Stimulated activated CD4-positive, alpha-beta T cell treated with anti-CD3 and anti-CD28 coated beads, Interleukin-1b, Interleukin-23, amount 100 ng/mL, for 4 hours (primary cell): ENCODE measurements at regions not wholly inside any gene's neighbourhood (a gene's known extent, or its start where the extent isn't known, plus 50 kb on each side); places are given as distances from the start of the nearest gene placed in this dataset.
"Not testable (repeated sequence)": the region's sequence is repeated elsewhere in the genome, so short reads cannot be mapped to it uniquely, and the experiment has no call there.

Experiments used
- DNase-seq, 2 donors: peaks; one replicate each; pipeline ENCODE4 v3.0.0-alpha.2; 2020; ENCODE audit warnings: low read depth in 2 of 2

DNA sequence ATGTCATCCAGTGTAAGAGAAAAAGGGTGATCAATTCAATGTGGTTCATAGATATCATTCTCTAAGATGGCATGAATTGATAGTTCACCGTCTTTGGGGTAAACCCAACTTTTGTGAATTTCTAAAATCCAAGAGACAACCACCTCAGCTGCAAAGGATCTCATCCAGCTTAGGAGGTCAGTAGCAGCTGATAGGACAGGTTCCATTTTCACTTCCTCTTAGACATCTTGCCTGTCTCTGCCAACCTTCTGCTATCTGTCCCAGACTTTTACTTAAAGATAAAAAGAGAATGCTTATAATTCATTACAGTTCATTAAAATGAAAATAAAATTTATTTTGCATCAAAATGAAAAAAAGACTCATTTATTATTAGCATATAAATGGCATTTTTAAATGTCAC lies 468.2 kb downstream of the XYLT1 start:
- no peak for DNase-seq

- DNase-seq = not testable (repeated sequence)
Measured at GRCh38 chr16:17005963-17006362, 464.8 kb downstream of the XYLT1 start.

- no peak for DNase-seq
Measured at GRCh38 chr16:17011712-17012111, 459.0 kb downstream of the XYLT1 start.

GRCh38 chr16:17013038-17013437 lies 457.7 kb downstream of the XYLT1 start:
- DNase-seq = no peak

DNA sequence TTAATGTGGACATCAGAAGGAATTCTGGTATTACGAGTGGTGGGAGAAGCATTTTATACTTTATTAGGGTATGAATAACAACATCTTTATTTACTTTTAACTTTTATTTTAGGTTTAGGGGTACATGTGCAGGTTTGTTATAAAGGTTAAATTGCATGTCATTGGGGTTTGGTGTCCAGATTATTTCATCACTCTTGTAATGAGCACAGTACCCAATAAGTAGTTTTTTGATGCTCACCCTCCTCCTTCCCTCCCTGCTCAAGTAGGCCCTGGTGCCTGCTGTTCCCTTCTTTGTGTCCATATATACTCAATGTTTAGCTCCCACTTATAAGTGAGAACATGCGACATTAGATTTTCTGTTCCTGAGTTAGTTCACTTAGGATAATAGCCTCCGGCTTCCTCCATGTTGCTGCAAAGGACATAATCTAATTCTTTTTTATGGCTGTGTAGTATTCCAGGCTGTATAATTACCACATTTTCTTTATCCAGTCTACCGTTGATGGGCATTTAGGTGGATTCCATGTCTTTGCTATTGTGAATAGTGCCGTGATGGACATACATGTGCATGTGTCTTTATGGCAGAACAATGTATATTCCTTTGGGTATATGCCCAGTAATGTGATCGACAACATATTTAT lies 456.2 kb downstream of the XYLT1 start:
- DNase-seq = no peak

GRCh38 chr16:17015702-17016101 lies 455.1 kb downstream of the XYLT1 start:
- DNase-seq = no peak

- DNase-seq = no peak
Measured at GRCh38 chr16:17017442-17017841, 453.3 kb downstream of the XYLT1 start.

DNA sequence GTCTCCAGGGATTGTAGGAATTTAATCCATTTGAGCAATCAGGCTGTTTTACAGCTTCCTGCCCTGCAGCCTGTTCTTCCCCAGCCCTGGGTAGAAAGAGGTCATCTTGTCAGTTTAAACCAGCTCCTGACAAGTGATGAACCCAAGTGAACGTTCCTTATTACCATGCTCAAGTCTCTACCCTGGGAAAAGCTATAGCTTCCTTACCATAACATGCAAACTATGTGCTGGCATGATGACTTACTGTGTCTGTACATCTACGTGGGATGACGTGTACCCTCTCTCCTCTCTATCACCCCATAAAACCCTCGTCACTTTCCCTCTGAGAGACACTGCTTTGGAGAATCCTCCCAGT lies 452.2 kb downstream of the XYLT1 start:
- DNase-seq = no peak

DNA sequence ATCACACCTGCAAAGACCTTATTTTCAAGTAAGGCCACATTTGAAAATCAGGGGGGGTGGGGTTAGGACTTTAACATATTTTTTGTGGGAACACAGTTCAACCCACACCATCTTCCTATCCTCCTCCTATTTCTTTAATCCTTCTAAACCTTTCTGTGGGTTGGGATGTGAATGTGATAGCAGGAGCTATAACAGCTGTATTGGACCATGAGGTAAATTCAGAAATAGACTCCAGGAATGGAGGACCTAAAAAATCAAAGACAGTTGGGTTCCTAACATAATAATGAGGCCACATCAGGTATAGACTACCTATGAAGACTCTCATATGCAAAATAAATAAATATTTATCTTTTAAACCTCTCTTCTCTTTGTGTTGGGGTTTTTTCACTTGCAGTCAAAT lies 451.4 kb downstream of the XYLT1 start:
- no peak for DNase-seq

DNA sequence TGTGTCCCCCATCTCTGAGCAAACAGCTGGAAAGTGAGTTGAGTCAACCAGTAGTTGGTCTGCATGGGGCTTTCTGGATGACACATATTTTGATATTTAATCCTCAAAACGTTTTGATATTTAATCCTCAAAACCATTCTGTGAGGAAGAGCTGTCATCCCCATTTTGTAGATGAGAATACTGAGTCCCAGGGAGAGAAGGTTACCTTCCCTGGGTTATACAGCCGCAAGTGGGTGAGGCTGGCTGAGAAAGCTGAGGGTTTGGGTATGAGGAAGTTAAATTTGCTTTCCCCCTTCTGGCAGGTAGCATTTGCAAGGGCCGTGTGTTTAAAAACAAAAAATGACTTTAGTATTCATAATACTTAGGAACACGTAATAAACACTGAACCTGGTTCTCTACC lies 447.2 kb downstream of the XYLT1 start:
- no peak for DNase-seq

GRCh38 chr16:17024514-17024913 lies 446.2 kb downstream of the XYLT1 start:
- no peak for DNase-seq

GRCh38 chr16:17026600-17027242 lies 444.0 kb downstream of the XYLT1 start:
- DNase-seq = no peak

DNA sequence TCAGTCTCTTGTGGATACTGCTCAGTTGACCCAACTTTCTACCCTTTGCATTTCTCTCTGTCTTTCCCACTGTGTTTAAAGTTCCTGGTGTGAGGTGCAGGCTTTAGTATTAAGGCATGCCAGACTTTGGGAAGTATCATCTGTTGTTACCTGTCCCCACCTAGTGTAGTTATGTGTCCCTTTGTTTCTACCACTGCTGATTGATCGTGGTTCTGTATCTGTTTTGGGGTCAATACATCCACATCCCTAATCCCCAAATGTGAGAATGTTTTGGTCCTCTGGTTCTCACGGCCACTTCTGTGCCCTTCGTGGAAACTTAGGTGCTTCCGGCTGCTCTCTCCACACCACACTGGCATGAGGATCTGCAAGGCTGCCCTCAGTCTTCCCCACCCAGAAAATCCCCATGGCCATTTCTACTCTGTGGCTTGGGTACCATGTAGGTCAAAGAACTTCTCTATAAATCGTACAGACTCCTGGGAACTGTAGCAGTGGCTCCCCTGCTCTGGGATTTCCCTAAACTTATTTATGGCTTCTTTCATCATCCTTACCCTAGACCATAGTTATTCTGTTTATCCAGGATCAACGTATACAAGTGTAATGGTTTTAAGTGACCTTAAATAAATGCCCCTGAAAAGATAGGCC lies 443.2 kb downstream of the XYLT1 start:
- no peak for DNase-seq

DNA sequence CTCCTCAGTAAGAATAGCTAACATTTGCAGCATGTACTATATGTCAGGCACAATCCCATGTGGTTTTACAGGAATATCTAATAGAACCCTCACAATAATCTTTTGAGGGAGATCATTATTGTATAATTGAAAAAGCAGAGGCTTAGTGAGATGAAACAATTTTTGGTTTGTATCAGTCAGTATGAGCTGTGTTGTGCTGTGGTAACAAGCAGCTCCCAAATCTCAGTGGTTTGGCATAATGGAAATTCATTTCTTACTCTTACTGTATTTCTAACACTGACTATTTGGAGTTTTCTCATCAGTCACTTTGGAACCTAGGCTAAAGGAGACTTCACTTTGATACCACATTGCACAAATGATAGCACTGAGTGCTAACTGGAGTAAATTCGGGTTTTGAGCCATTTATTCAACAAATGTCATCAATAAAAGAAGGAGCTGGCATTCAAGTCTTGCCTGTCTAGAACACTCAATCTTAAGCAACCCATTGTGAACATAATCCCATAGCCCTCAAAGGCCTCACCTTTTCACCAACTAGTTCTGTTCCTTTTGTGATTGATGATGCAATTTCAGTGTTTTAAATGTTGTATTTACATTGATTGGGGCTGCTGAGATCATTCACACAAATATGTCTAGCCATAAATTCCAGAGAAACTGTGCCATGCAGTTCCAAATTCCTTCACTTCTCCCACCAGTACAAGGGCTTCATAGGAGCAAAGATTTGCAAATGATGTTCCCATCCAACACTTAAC lies 441.0 kb downstream of the XYLT1 start:
- DNase-seq = no peak

DNA sequence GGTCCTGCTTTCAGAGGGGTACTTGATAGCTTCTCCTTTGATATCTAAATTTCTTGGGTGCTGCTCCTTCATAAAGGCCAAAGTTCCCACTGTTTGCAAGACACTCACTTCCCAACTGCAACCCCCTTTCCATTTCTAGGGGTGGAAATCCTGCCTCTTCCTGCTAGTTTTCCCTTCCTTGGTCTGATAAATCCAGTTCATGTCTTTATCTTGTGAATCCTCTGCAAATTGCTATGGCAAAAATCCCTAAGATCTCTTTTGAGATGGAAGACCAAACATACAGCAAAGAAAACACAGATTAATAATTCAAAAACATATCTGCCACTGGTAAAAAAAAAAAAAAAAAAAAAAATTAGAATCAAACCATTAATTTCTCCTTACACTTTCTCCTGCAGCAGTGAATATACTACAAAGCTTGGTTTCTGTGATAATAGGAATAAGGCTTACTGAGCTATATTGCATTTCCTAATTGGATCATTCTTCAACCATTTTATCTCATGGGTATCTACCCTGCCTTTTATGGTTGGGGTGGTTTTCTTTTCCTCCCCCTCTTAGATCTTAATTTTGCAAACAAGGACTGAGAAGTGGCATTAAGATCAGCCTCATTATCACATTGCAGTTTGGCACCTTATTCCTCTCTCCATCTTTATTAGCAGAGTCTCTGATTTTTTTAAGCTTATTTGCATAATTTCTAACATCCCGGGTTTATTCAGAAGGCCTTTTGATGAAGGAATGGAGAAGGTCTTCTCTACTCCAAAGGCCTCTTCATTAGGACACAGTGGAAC lies 439.1 kb downstream of the XYLT1 start:
- DNase-seq = no peak

- DNase-seq = no peak
Measured at GRCh38 chr16:17032332-17032731, 438.4 kb downstream of the XYLT1 start.

GRCh38 chr16:17034477-17035252 lies 436.1 kb downstream of the XYLT1 start:
- no peak for DNase-seq

- no peak for DNase-seq
Measured at GRCh38 chr16:17037499-17037898, 433.3 kb downstream of the XYLT1 start.

- no peak for DNase-seq
Measured at GRCh38 chr16:17038415-17038814, 432.3 kb downstream of the XYLT1 start.

DNA sequence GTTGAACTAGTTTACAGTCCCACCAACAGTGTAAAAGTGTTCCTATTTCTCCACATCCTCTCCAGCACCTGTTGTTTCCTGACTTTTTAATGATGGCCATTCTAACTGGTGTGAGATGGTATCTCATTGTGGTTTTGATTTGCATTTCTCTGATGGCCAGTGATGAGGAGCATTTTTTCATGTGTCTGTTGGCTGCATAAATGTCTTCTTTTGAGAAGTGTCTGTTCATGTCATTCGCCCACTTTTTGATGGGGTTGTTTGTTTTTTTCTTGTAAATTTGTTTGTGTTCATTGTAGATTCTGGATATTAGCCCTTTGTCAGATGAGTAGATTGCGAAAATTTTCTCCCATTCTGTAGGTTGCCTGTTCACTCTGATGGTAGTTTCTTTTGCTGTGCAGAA lies 421.7 kb downstream of the XYLT1 start:
- DNase-seq = not testable (repeated sequence)

DNA sequence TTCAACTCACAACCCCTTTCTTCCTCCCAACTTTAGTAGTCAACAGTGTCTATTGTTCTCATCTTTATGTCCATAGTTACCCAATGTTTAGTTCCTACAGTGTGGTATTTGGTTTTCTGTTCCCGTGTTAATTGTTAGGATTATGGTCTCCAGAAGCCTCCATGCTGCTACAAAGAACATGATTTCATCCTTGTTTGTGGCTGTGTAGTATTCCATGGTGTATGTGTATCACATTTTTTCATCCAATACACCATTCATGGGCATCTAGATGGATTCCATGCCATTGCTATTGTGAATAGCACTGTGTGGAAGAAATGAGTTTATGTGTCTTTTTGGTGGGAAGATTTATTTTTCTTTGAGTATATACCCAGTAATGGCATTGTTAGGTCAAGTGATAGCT lies 420.3 kb downstream of the XYLT1 start:
- DNase-seq = no peak
